ENCODE measurements at regions not wholly inside any gene's neighbourhood (a gene's known extent, or its start where the extent isn't known, plus 50 kb on each side); places are given as distances from the start of the nearest gene placed in this dataset.

GRCh38 chr2:60098996-60099395, 454.5 kb downstream of the BCL11A start:
- DNase-seq (ENCODE audit: low read depth, low spot score): no peak

- DNase-seq (ENCODE audit: low read depth, low spot score): no peak
Observed at GRCh38 chr2:60097298-60097697, 456.2 kb downstream of the BCL11A start.

- DNase-seq (ENCODE audit: low read depth, low spot score): no peak
Observed at GRCh38 chr2:60096556-60096955, 456.9 kb downstream of the BCL11A start.

GRCh38 chr2:60095903-60096302, 457.6 kb downstream of the BCL11A start:
- DNase-seq (ENCODE audit: low read depth, low spot score): no peak

- DNase-seq (ENCODE audit: low read depth, low spot score): no peak
Observed at GRCh38 chr2:60095202-60095815, 458.1 kb downstream of the BCL11A start.

GRCh38 chr2:60094450-60094929, 459.0 kb downstream of the BCL11A start:
- peak; percentile 33 for DNase-seq (ENCODE audit: low read depth, low spot score)

GRCh38 chr2:60092781-60093180, 460.7 kb downstream of the BCL11A start:
- DNase-seq (ENCODE audit: low read depth, low spot score): no peak

- no peak for DNase-seq (ENCODE audit: low read depth, low spot score)
Observed at GRCh38 chr2:60091894-60092293, 461.6 kb downstream of the BCL11A start.

GRCh38 chr2:60091266-60091665, 462.2 kb downstream of the BCL11A start:
- DNase-seq (ENCODE audit: low read depth, low spot score): no peak

GRCh38 chr2:60079562-60079961, 473.9 kb downstream of the BCL11A start:
- no peak for DNase-seq (ENCODE audit: low read depth, low spot score)

GRCh38 chr2:60075048-60075447, 478.4 kb downstream of the BCL11A start:
- DNase-seq (ENCODE audit: low read depth, low spot score): no peak

- DNase-seq (ENCODE audit: low read depth, low spot score): no peak
Observed at GRCh38 chr2:60073201-60073600, 480.3 kb downstream of the BCL11A start.

- no peak for DNase-seq (ENCODE audit: low read depth, low spot score)
Observed at GRCh38 chr2:60072609-60073008, 480.8 kb downstream of the BCL11A start.

GRCh38 chr2:60071490-60071831, 482.0 kb downstream of the BCL11A start:
- DNase-seq (ENCODE audit: low read depth, low spot score): no peak

- no peak for DNase-seq (ENCODE audit: low read depth, low spot score)
Observed at GRCh38 chr2:60070736-60071489, 482.5 kb downstream of the BCL11A start.

GRCh38 chr2:60070196-60070595, 483.3 kb downstream of the BCL11A start:
- no peak for DNase-seq (ENCODE audit: low read depth, low spot score)

GRCh38 chr2:60068755-60069154, 484.7 kb downstream of the BCL11A start:
- no peak for DNase-seq (ENCODE audit: low read depth, low spot score)

- DNase-seq (ENCODE audit: low read depth, low spot score): no peak
Observed at GRCh38 chr2:60067006-60067405, 486.4 kb downstream of the BCL11A start.

GRCh38 chr2:60066096-60066839, 487.2 kb downstream of the BCL11A start:
- DNase-seq (ENCODE audit: low read depth, low spot score): no peak

- DNase-seq (ENCODE audit: low read depth, low spot score): no peak
Observed at GRCh38 chr2:60064687-60065389, 488.6 kb downstream of the BCL11A start.

GRCh38 chr2:60058781-60059180, 494.7 kb downstream of the BCL11A start:
- DNase-seq (ENCODE audit: low read depth, low spot score): no peak

Data from iPS DF 19.7 (cell line).